IPS-NIHi7 (cell line): ENCODE measurements at regions not wholly inside any gene's neighbourhood (a gene's known extent, or its start where the extent isn't known, plus 50 kb on each side); places are given as distances from the start of the nearest gene placed in this dataset.

Experiments used
- DNase-seq: peaks from one replicate; pipeline ENCODE4 v3.0.0; 2012; ENCODE audit warnings: mixed read lengths; ENCODE audit errors: extremely low spot score

DNA sequence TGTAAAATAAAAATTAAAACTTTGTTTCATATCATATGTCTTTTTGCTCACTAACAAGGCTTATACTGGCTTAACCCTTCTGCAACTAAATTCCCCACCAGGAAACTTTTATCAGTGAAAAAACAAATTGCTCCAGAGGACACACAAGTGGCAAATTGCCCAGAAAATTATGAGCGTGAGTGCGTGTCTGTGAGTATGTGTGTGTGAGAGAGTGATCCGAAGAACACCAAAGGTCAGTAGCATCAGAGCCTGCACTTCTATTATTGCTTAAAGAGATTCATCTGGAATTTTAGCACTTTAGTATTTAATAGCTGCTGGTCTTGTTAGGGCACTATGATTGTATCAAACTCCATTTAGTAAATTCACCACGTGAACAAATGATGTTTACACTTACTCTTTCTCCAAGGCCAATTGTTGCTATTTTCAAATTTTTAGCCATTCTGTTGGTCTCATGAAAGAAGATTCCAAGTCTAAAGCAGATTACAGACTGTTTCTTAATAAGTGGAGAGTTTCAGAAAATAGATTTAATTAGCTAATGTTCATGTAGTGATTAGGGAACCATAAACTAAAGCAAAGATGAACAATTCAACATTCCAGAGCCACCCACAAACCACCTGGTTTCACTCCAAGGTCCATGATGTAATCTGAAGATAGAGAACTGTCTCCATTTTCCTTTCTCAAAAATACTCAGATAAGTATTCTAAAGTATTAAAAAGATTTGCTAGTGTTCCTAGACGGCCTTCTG lies 91.1 kb upstream of the IL12A start:
- DNase-seq = no peak

DNA sequence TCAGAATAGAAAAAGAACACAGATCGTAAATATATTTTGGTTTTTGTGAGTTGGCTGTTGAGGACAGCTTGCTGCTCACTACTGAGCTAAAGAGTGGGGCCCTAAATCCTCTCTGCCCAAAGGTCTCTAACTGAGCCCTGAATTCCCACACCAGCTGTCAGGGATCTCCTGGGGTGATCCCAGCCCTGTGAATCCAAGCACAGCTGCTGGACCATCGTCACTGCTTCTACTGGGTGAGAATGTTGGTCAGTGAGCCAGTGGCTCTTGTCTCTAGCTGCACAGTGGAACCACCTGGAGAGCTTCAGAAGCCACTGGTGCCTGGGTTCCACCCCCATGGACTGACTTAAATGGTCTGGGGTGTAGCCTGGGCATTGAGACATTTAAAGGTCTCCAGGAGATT lies 90.5 kb upstream of the IL12A start:
- DNase-seq = no peak

- DNase-seq = no peak
These were observed 89.5 kb upstream of the IL12A start for GRCh38 chr3:159899166-159899565.

- DNase-seq = no peak
These were observed 85.9 kb upstream of the IL12A start for GRCh38 chr3:159902546-159903314.

- no peak for DNase-seq
These were observed 84.2 kb upstream of the IL12A start for GRCh38 chr3:159904455-159904854.

DNA sequence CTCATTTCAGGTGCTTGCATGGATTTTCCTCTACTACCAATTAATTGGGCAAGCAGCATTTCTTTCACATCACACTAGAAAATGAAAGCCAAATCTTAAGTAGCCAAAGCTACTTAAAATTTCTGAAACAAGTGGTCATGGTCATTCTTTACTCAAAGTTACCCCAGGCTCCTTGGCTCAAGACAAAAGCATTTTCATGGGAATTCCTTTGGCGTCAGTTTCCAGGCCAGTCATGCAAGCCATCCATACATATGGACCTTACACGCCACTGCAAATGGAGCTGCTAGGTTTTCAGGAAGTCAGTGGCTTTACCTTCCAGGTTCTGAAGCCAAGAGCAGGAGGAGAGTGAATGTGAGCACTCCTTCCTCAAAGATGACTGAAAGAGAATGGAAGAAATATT lies 83.7 kb upstream of the IL12A start:
- no peak for DNase-seq

GRCh38 chr3:159907828-159908227 lies 80.8 kb upstream of the IL12A start:
- no peak for DNase-seq

DNA sequence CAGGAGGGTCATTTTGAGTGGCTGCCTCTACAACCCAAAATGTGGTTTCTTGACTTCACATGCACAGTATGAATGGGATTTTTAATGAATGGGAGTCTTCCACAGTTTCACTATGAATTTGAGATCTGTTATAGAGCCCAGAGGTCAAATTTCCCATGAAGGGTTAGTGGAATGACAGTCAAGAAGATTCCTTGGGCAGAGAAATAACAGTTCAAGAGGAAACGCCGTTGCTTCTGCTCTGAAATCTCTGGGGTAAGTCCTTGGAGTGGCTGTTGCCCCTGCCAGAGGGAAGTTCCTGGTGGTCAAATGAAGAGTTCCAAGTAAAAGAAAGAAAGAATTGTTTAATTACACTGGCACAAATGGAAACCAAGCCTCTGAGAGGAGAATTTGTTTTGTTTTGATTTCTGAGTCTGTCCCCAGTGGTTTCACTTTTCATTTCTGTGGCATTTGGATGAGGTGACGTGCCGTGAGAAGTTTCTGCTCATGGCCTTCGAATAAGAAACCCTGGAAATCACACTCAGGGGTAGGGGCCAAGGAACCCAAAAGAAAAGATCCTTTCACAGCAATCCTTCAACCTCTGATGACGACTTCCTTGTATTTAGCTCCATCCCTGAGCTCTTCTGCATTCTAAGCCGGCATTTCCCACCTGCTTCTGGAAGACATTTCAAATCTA lies 77.5 kb upstream of the IL12A start:
- no peak for DNase-seq

DNA sequence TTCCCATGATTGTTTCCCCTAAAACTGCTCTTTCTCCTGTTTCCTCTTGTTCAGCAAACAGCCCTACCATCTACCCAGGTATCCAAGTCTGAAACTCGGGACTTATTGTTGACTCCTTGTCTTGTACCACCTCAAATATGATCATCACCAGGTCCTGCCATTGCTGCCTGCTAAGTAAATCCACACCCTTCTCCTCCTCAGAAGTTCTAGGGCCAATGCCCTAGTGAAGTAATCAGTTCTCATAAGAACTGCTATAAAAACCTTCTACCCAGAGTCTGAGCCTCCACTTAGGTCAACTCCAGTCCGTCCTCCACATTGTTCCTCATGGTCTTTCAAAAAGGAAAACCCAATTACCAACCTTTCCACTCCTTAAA lies 77.0 kb upstream of the IL12A start:
- no peak for DNase-seq

DNA sequence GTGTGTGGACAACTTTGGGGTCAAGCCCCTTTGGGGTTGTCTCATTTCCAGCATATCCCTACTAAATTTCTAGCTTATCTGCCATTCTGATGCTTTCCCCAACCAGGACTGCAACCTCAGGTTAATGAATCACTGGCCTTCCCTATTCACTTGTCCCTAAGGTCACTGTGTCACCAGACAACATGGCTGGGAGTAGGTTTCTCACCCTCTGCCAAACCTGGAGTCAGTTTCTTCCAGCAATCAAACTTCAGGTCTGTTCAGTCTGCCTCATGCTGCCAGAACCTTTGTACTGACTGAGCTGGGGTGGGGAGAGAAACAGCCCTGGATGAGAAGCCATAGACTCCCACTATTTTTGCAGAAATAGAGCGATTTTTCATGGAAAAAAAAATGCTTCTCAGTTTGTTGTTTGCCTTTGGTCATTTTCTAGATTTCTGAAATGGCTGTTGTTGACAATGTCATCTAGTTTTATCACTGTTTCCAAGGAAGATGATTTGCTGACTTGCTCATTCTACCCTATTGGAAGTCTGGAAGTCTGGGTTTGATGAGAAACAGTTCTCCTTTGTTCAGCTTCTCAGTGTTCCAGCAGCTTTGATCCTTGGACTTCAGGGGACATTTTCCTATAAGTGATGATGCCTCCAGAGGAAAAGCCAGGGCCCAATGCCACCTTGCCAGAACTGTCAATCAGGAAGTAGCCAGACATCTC lies 74.8 kb upstream of the IL12A start:
- DNase-seq = no peak

DNA sequence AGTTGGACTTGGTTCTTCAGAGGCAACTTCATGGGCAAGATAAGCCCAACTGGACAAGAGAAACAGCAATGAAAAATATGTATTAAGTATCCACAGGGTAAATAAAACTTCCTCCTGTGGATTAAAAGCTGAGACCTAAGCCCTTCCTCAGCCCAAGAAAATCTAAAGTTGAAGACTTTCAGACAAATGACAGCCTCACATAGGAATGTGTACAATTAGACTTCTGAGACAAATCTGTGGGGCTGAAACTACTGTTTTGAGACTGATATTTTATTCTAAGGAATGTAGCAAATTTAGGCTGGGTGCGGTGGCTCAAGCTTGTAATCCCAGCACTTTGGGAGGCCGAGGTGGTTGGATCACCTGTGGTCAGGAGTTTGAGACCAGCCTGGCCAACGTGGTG lies 74.2 kb upstream of the IL12A start:
- DNase-seq = no peak

GRCh38 chr3:159916052-159916451 lies 72.6 kb upstream of the IL12A start:
- no peak for DNase-seq

- no peak for DNase-seq
These were observed 71.5 kb upstream of the IL12A start for GRCh38 chr3:159917141-159917540.

- DNase-seq = no peak
These were observed 68.8 kb upstream of the IL12A start for GRCh38 chr3:159919873-159920272.

GRCh38 chr3:159922193-159922840 lies 66.3 kb upstream of the IL12A start:
- DNase-seq = no peak

- no peak for DNase-seq
These were observed 65.7 kb upstream of the IL12A start for GRCh38 chr3:159922861-159923312.

GRCh38 chr3:159923336-159923735 lies 65.3 kb upstream of the IL12A start:
- DNase-seq = no peak

DNA sequence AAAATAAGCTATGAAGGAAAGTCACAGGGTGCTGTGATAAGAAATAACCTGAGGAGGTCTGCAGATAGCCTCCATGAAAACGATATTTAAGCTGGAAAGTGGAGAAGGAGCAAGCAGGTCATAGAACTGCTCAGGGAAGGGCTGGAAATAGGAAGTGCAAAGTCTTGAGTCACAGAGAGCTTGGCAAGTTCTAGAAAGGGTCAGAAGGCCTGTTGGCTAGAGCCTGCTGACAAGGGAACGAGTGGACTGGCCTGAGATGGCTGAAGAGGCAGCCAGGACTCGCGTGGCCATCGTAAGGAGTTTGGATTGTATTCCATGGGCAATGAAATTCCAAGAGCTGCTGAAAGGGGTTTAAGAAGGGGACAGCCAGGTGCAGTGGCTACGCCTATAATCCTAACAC lies 64.7 kb upstream of the IL12A start:
- DNase-seq = no peak

GRCh38 chr3:159924411-159924810 lies 64.2 kb upstream of the IL12A start:
- DNase-seq = no peak

GRCh38 chr3:159925248-159925647 lies 63.4 kb upstream of the IL12A start:
- no peak for DNase-seq

GRCh38 chr3:159926573-159926972 lies 62.1 kb upstream of the IL12A start:
- no peak for DNase-seq

DNA sequence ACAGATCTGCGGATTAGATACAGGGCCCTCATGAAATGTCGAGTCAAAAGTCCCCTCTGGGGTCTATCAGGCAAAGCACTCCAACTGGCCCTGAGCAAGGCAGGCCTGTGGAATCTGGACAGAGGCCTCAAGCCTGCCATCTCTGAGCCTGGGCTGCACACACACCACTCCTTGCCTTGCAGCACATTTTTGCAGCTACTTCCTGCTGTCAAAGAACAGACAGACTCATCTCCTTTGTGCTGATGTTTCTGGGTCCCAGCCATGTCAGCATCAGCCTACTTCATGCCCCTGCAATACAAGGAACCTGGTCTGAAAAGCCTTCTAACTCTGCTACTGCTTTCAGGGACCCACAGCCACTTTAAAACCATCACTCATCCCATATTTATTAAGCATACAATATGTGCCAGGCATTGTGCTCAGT lies 60.6 kb upstream of the IL12A start:
- no peak for DNase-seq
